MM.1S (cell line): ENCODE measurements at regions not wholly inside any gene's neighbourhood (a gene's known extent, or its start where the extent isn't known, plus 50 kb on each side); places are given as distances from the start of the nearest gene placed in this dataset.
A peak's percentile ranks its signal among the peaks of the same experiment; 100 is the strongest.

Source experiments
- DNase-seq: peaks from one replicate; pipeline ENCODE4 v3.0.0-alpha.2; 2015
- H2AFZ ChIP-seq: fragments of 300-600 bp; sonication (generic); 2 replicates; pipeline ENCODE4 v1.6.0; 2016; ENCODE audit warnings: antibody characterized with exemption, low read length
- H3F3A ChIP-seq: fragments of 300-600 bp; sonication (generic); 2 replicates; pipeline ENCODE4 v1.6.1; 2016; ENCODE audit warnings: mild to moderate bottlenecking, antibody characterized with exemption, low read length, moderate library complexity, mixed read lengths; ENCODE audit not compliant: insufficient read depth
- H3K27ac ChIP-seq: fragments of 300-600 bp; sonication (generic); 2 replicates; pipeline ENCODE4 v1.5.1; 2016; ENCODE audit warnings: mild to moderate bottlenecking, low read length
- H3K27me3 ChIP-seq: fragments of 300-600 bp; sonication (generic); replicated peaks from 2 replicates; pipeline ENCODE4 v1.6.0; 2016; ENCODE audit warnings: low read length; ENCODE audit not compliant: insufficient read depth
- H3K36me3 ChIP-seq: fragments of 300-600 bp; sonication (generic); replicated peaks from 2 replicates; pipeline ENCODE4 v1.6.1; 2016; ENCODE audit warnings: mild to moderate bottlenecking, low read length, mixed read lengths; ENCODE audit not compliant: insufficient read depth
- H3K4me1 ChIP-seq: fragments of 300-600 bp; sonication (generic); 2 replicates; pipeline ENCODE4 v1.6.1; 2016; ENCODE audit warnings: low read length, mixed read lengths
- H3K4me2 ChIP-seq: fragments of 300-600 bp; sonication (generic); 2 replicates; pipeline ENCODE4 v1.6.0; 2016; ENCODE audit warnings: low read depth, low read length
- H3K4me3 ChIP-seq: fragments of 300-600 bp; sonication (generic); 2 replicates; pipeline ENCODE4 v1.5.1; 2016; ENCODE audit warnings: low read length, mixed read lengths
- H3K79me2 ChIP-seq: fragments of 300-600 bp; sonication (generic); 2 replicates; pipeline ENCODE4 v1.6.1; 2016; ENCODE audit warnings: mixed run types, low read length, mixed read lengths
- H3K9ac ChIP-seq: fragments of 300-600 bp; sonication (generic); 2 replicates; pipeline ENCODE4 v1.6.1; 2016; ENCODE audit warnings: low read length, mixed read lengths
- H3K9me2 ChIP-seq: fragments of 300-600 bp; sonication (generic); replicated peaks from 2 replicates; pipeline ENCODE4 v1.6.1; 2016; ENCODE audit warnings: mild to moderate bottlenecking, low read length, mixed read lengths; ENCODE audit not compliant: insufficient read depth
- H3K9me3 ChIP-seq: fragments of 300-600 bp; sonication (generic); replicated peaks from 2 replicates; pipeline ENCODE4 v1.6.1; 2016; ENCODE audit warnings: mild to moderate bottlenecking, low read length, mixed read lengths; ENCODE audit not compliant: insufficient read depth
- H4K20me1 ChIP-seq: fragments of 300-600 bp; sonication (generic); 2 replicates; pipeline ENCODE4 v1.6.1; 2016; ENCODE audit warnings: mild to moderate bottlenecking, low read length, moderate library complexity, mixed read lengths; ENCODE audit not compliant: insufficient read depth
- CTCF ChIP-seq: fragments of 300-600 bp; sonication (generic); IDR thresholded peaks from 2 replicates; pipeline ENCODE4 v1.5.1; 2016; ENCODE audit warnings: antibody characterized with exemption, low read length, mixed read lengths
- EZH2 ChIP-seq: fragments of 300-600 bp; sonication (generic); optimal IDR thresholded peaks from 2 replicates; pipeline ENCODE3; 2017; ENCODE audit warnings: low read depth, mild to moderate bottlenecking, antibody characterized with exemption, low read length, mixed read lengths
- EZH2phosphoT487 ChIP-seq: fragments of 300-600 bp; sonication (generic); IDR thresholded peaks from 2 replicates; pipeline ENCODE4 v1.6.1; 2018; ENCODE audit warnings: antibody characterized with exemption, low read length

- Histone ChIP-seq H3F3A (no peaks in the 10 kb centered on the region), H3K4me2 (no peak overlapping the region)
Measured at GRCh38 chrX:45517090-45517973, 316.7 kb upstream of the DIPK2B start.

GRCh38 chrX:45515262-45516215 lies 314.9 kb upstream of the DIPK2B start:
- Histone ChIP-seq H3F3A (no peaks in the 10 kb centered on the region), H3K9me3 (no peaks in the 10 kb centered on the region), H3K9ac (no peak overlapping the region), H2AFZ (no peak overlapping the region), H3K79me2 (no peaks in the 10 kb centered on the region), H3K27ac (no peak overlapping the region), H3K27me3 (no peaks in the 10 kb centered on the region), H3K4me3 (no peak overlapping the region), H3K36me3 (no peaks in the 10 kb centered on the region), H4K20me1 (no peaks in the 10 kb centered on the region), H3K9me2 (no peaks in the 10 kb centered on the region), H3K4me1 (no peaks in the 10 kb centered on the region), H3K4me2 (no peak overlapping the region)
- DNase-seq, result peak; percentile 24
- no peak for TF ChIP-seq EZH2
- peak; percentile 53 for TF ChIP-seq CTCF

More at GRCh38 chrX:45517090-45517973, 316.7 kb upstream of the DIPK2B start:
- no peaks in the 10 kb centered on the region for H3K79me2 ChIP-seq
- H3K4me3 ChIP-seq, result no peak overlapping the region
- no peak overlapping the region for H2AFZ ChIP-seq
- no peaks in the 10 kb centered on the region for H3K4me1 ChIP-seq
- H4K20me1 ChIP-seq, result no peaks in the 10 kb centered on the region
- no peaks in the 10 kb centered on the region for H3K9me3 ChIP-seq
- no peaks in the 10 kb centered on the region for H3K9me2 ChIP-seq
- no peaks in the 10 kb centered on the region for H3K36me3 ChIP-seq
- H3K9ac ChIP-seq, result no peak overlapping the region
- DNase-seq, result no peak
- H3K27me3 ChIP-seq, result no peaks in the 10 kb centered on the region
- no peak overlapping the region for H3K27ac ChIP-seq
- no peak for TF ChIP-seq CTCF
- no peak for TF ChIP-seq EZH2
- TF ChIP-seq EZH2phosphoT487, result no peak

GRCh38 chrX:45513042-45513441 lies 312.4 kb upstream of the DIPK2B start:
- H4K20me1 ChIP-seq, result no peaks in the 10 kb centered on the region
- no peak overlapping the region for H3K9ac ChIP-seq
- no peaks in the 10 kb centered on the region for H3K4me1 ChIP-seq
- no peak overlapping the region for H2AFZ ChIP-seq
- H3K79me2 ChIP-seq, result no peaks in the 10 kb centered on the region
- no peak for TF ChIP-seq EZH2
- no peak for TF ChIP-seq CTCF
- no peak for TF ChIP-seq EZH2phosphoT487
- no peak for DNase-seq
- no peaks in the 10 kb centered on the region for H3K9me3 ChIP-seq
- H3F3A ChIP-seq, result no peaks in the 10 kb centered on the region
- H3K27me3 ChIP-seq, result no peaks in the 10 kb centered on the region
- no peak overlapping the region for H3K4me2 ChIP-seq
- no peaks in the 10 kb centered on the region for H3K9me2 ChIP-seq
- H3K27ac ChIP-seq, result no peak overlapping the region
- no peaks in the 10 kb centered on the region for H3K36me3 ChIP-seq
- no peak overlapping the region for H3K4me3 ChIP-seq
